ENCODE measurements at regions not wholly inside any gene's neighbourhood (a gene's known extent, or its start where the extent isn't known, plus 50 kb on each side); places are given as distances from the start of the nearest gene placed in this dataset.

GRCh38 chr1:55333461-55333860, 118.3 kb upstream of the USP24 start:
- H3K27ac ChIP-seq (ENCODE audit: low read length), result no peak overlapping the region
- no peaks in the 10 kb centered on the region for H3K36me3 Mint-ChIP-seq
- no peaks in the 10 kb centered on the region for H3K36me3 ChIP-seq (ENCODE audit: control insufficient read depth in 2 of 2, extremely low read depth in 1 of 2, insufficient read depth in 1 of 2, low read length in 1 of 2)
- 55% methylated on average over 5 of the region's 5 CpGs for WGBS (ENCODE audit: insufficient coverage)
- ATAC-seq (replicated peaks in 1 of 4), result no peak
- CTCF ChIA-PET, result no interaction called here
- POLR2A ChIA-PET, result no interaction called here
- H3K4me3 Mint-ChIP-seq, result no peak overlapping the region
- no peaks in the 10 kb centered on the region for H3K9me3 ChIP-seq
- H3K4me1 Mint-ChIP-seq, result peaks cover 0 to 7% (median 0%) of the 10 kb centered on the region in 3 donors
- DNase-seq, result no peak
- H3K9me3 Mint-ChIP-seq, result no peaks in the 10 kb centered on the region
- H3K27me3 ChIP-seq (replicated peaks in 1 of 2; ENCODE audit: control insufficient read depth in 2 of 2, extremely low read depth in 1 of 2, insufficient read depth in 2 of 2, low read length in 1 of 2), result peaks cover 0 to 4% of the 10 kb centered on the region in 2 experiments
- no peak overlapping the region for H3K4me3 ChIP-seq (ENCODE audit: control insufficient read depth in 1 of 2, extremely low read depth in 1 of 2, low read length in 1 of 2)
- H3K27me3 Mint-ChIP-seq, result peaks cover 5% of the 10 kb centered on the region in 2 donors
- H3K4me1 ChIP-seq (ENCODE audit: control insufficient read depth in 1 of 2, extremely low read depth in 1 of 2, insufficient read depth in 2 of 2, low read length in 2 of 2), result no peaks in the 10 kb centered on the region
- H3K27ac Mint-ChIP-seq, result no peak overlapping the region

- WGBS (ENCODE audit: insufficient coverage), result no CpG with 5 or more reads among the region's 7 CpGs
- Mint-ChIP-seq H3K9me3 (no peaks in the 10 kb centered on the region), H3K4me3 (no peak overlapping the region), H3K27ac (no peak overlapping the region), H3K36me3 (no peaks in the 10 kb centered on the region), H3K4me1 (peaks cover 0 to 7% (median 0%) of the 10 kb centered on the region in 3 donors), H3K27me3 (peaks cover 6 to 9% of the 10 kb centered on the region in 2 donors)
- no peak overlapping the region for H3K4me3 ChIP-seq (ENCODE audit: control insufficient read depth in 1 of 2, extremely low read depth in 1 of 2, low read length in 1 of 2)
- POLR2A ChIA-PET, result no interaction called here
- peaks cover 0 to 4% of the 10 kb centered on the region in 2 experiments for H3K27me3 ChIP-seq (replicated peaks in 1 of 2; ENCODE audit: control insufficient read depth in 2 of 2, extremely low read depth in 1 of 2, insufficient read depth in 2 of 2, low read length in 1 of 2)
- H3K4me1 ChIP-seq (ENCODE audit: control insufficient read depth in 1 of 2, extremely low read depth in 1 of 2, insufficient read depth in 2 of 2, low read length in 2 of 2), result no peaks in the 10 kb centered on the region
- H3K9me3 ChIP-seq, result no peaks in the 10 kb centered on the region
- DNase-seq (no peak), ATAC-seq (replicated peaks in 1 of 4) (no peak)
- CTCF ChIA-PET, result no interaction called here
- no peak overlapping the region for H3K27ac ChIP-seq (ENCODE audit: low read length)
- no peaks in the 10 kb centered on the region for H3K36me3 ChIP-seq (ENCODE audit: control insufficient read depth in 2 of 2, extremely low read depth in 1 of 2, insufficient read depth in 1 of 2, low read length in 1 of 2)
Measured at GRCh38 chr1:55331351-55331750, 116.2 kb upstream of the USP24 start.

- no peaks in the 10 kb centered on the region for H3K36me3 ChIP-seq (ENCODE audit: control insufficient read depth in 2 of 2, extremely low read depth in 1 of 2, insufficient read depth in 1 of 2, low read length in 1 of 2)
- Mint-ChIP-seq H3K4me1 (peaks cover 0 to 7% (median 0%) of the 10 kb centered on the region in 3 donors), H3K27me3 (peaks cover 6 to 10% of the 10 kb centered on the region in 2 donors), H3K4me3 (no peak overlapping the region), H3K9me3 (no peaks in the 10 kb centered on the region), H3K36me3 (no peaks in the 10 kb centered on the region), H3K27ac (no peak overlapping the region)
- H3K27ac ChIP-seq (ENCODE audit: low read length), result no peak overlapping the region
- ATAC-seq (replicated peaks in 1 of 4) (no peak), DNase-seq (no peak)
- no peaks in the 10 kb centered on the region for H3K4me1 ChIP-seq (ENCODE audit: control insufficient read depth in 1 of 2, extremely low read depth in 1 of 2, insufficient read depth in 2 of 2, low read length in 2 of 2)
- ChIA-PET CTCF (no interaction called here), POLR2A (no interaction called here)
- H3K9me3 ChIP-seq, result no peaks in the 10 kb centered on the region
- WGBS (ENCODE audit: insufficient coverage), result 94% methylated on average over 2 of the region's 4 CpGs
- peaks cover 0 to 4% of the 10 kb centered on the region in 2 experiments for H3K27me3 ChIP-seq (replicated peaks in 1 of 2; ENCODE audit: control insufficient read depth in 2 of 2, extremely low read depth in 1 of 2, insufficient read depth in 2 of 2, low read length in 1 of 2)
- no peak overlapping the region for H3K4me3 ChIP-seq (ENCODE audit: control insufficient read depth in 1 of 2, extremely low read depth in 1 of 2, low read length in 1 of 2)
Measured at GRCh38 chr1:55329808-55330432, 114.8 kb upstream of the USP24 start.

GRCh38 chr1:55329091-55329490, 113.9 kb upstream of the USP24 start:
- Mint-ChIP-seq H3K36me3 (no peaks in the 10 kb centered on the region), H3K27me3 (peaks cover 5 to 10% of the 10 kb centered on the region in 2 donors), H3K4me1 (peaks cover 0 to 2% (median 0%) of the 10 kb centered on the region in 3 donors), H3K27ac (no peak overlapping the region), H3K9me3 (no peaks in the 10 kb centered on the region), H3K4me3 (no peak overlapping the region)
- CTCF ChIA-PET, result no interaction called here
- POLR2A ChIA-PET, result no interaction called here
- Histone ChIP-seq H3K9me3 (no peaks in the 10 kb centered on the region), H3K27ac (ENCODE audit: low read length) (no peak overlapping the region), H3K36me3 (ENCODE audit: control insufficient read depth in 2 of 2, extremely low read depth in 1 of 2, insufficient read depth in 1 of 2, low read length in 1 of 2) (no peaks in the 10 kb centered on the region), H3K4me3 (ENCODE audit: control insufficient read depth in 1 of 2, extremely low read depth in 1 of 2, low read length in 1 of 2) (no peak overlapping the region), H3K27me3 (replicated peaks in 1 of 2; ENCODE audit: control insufficient read depth in 2 of 2, extremely low read depth in 1 of 2, insufficient read depth in 2 of 2, low read length in 1 of 2) (peaks cover 0 to 1% of the 10 kb centered on the region in 2 experiments), H3K4me1 (ENCODE audit: control insufficient read depth in 1 of 2, extremely low read depth in 1 of 2, insufficient read depth in 2 of 2, low read length in 2 of 2) (no peaks in the 10 kb centered on the region)
- ATAC-seq (replicated peaks in 1 of 4), result no peak
- DNase-seq, result no peak
- WGBS (ENCODE audit: insufficient coverage), result 91% methylated on average over 4 of the region's 5 CpGs

GRCh38 chr1:55326496-55327243, 111.5 kb upstream of the USP24 start:
- ATAC-seq (replicated peaks in 1 of 4), result no peak
- no peaks in the 10 kb centered on the region for H3K36me3 ChIP-seq (ENCODE audit: control insufficient read depth in 2 of 2, extremely low read depth in 1 of 2, insufficient read depth in 1 of 2, low read length in 1 of 2)
- H3K27me3 ChIP-seq (replicated peaks in 1 of 2; ENCODE audit: control insufficient read depth in 2 of 2, extremely low read depth in 1 of 2, insufficient read depth in 2 of 2, low read length in 1 of 2), result no peaks in the 10 kb centered on the region
- H3K4me3 ChIP-seq (ENCODE audit: control insufficient read depth in 1 of 2, extremely low read depth in 1 of 2, low read length in 1 of 2), result no peak overlapping the region
- Mint-ChIP-seq H3K4me3 (no peak overlapping the region), H3K27me3 (peaks cover 1 to 8% of the 10 kb centered on the region in 2 donors), H3K9me3 (no peaks in the 10 kb centered on the region), H3K36me3 (no peaks in the 10 kb centered on the region), H3K4me1 (no peaks in the 10 kb centered on the region), H3K27ac (no peak overlapping the region)
- ChIA-PET POLR2A (no interaction called here), CTCF (interaction anchor here (0.5 to 0.7 kb wide), 3 partner anchors 13 to 93 kb away, joined by 5 to 13 read pairs (median 5); no protein-coding TSS in a partner anchor)
- no peak for DNase-seq
- H3K27ac ChIP-seq (ENCODE audit: low read length), result no peak overlapping the region
- 74% methylated on average over 3 of the region's 14 CpGs for WGBS (ENCODE audit: insufficient coverage)
- H3K9me3 ChIP-seq, result no peaks in the 10 kb centered on the region
- no peaks in the 10 kb centered on the region for H3K4me1 ChIP-seq (ENCODE audit: control insufficient read depth in 1 of 2, extremely low read depth in 1 of 2, insufficient read depth in 2 of 2, low read length in 2 of 2)

- ChIA-PET POLR2A (no interaction called here), CTCF (no interaction called here)
- Histone ChIP-seq H3K27ac (ENCODE audit: low read length) (no peak overlapping the region), H3K4me1 (ENCODE audit: control insufficient read depth in 1 of 2, extremely low read depth in 1 of 2, insufficient read depth in 2 of 2, low read length in 2 of 2) (no peaks in the 10 kb centered on the region), H3K9me3 (no peaks in the 10 kb centered on the region), H3K36me3 (ENCODE audit: control insufficient read depth in 2 of 2, extremely low read depth in 1 of 2, insufficient read depth in 1 of 2, low read length in 1 of 2) (no peaks in the 10 kb centered on the region), H3K27me3 (replicated peaks in 1 of 2; ENCODE audit: control insufficient read depth in 2 of 2, extremely low read depth in 1 of 2, insufficient read depth in 2 of 2, low read length in 1 of 2) (peaks cover 0 to 3% of the 10 kb centered on the region in 2 experiments), H3K4me3 (ENCODE audit: control insufficient read depth in 1 of 2, extremely low read depth in 1 of 2, low read length in 1 of 2) (no peak overlapping the region)
- Mint-ChIP-seq H3K36me3 (no peaks in the 10 kb centered on the region), H3K9me3 (no peaks in the 10 kb centered on the region), H3K27ac (no peak overlapping the region), H3K4me3 (no peak overlapping the region), H3K27me3 (peaks cover 8 to 12% of the 10 kb centered on the region in 2 donors), H3K4me1 (no peaks in the 10 kb centered on the region)
- DNase-seq (no peak), ATAC-seq (replicated peaks in 1 of 4) (no peak)
- 83% methylated on average over 1 of the region's 6 CpGs for WGBS (ENCODE audit: insufficient coverage)
Measured at GRCh38 chr1:55323760-55324159, 108.6 kb upstream of the USP24 start.
